ENCODE measurements at regions not wholly inside any gene's neighbourhood (a gene's known extent, or its start where the extent isn't known, plus 50 kb on each side); places are given as distances from the start of the nearest gene placed in this dataset.

DNA sequence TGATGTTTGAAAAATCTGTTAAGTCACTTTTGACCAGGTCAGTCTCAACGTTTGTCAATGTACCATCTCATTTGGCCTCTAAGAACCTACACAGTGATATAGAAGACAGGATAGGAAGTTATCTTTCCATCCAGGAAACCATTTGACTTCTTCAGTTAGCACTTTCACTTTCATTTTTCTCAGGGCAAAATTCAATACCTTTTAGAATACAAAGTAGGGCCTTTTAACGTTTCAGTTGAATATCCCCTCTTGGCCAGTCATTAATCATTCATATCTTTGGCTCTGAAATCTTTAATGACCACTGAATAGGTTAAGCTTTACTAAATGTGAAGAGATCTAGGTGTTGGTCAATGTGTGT is 101.1 kb upstream of the GNAQ start:
- in situ Hi-C loops (cut with MboI; ENCODE audit: low sequenced_read_pairs), result no loop called here
- Histone ChIP-seq H3K9ac (ENCODE audit: low read depth, low read length) (no peak overlapping the region), H3K4me1 (ENCODE audit: control insufficient read depth, insufficient read depth, low read length) (no peaks in the 10 kb centered on the region), H2AK9ac (replicated peaks; ENCODE audit: low read depth, low read length, poor library complexity) (no peak overlapping the region), H3K9me1 (ENCODE audit: insufficient read depth, low read length) (no peaks in the 10 kb centered on the region), H2BK20ac (ENCODE audit: low read depth, low read length) (no peak overlapping the region), H3K4me2 (ENCODE audit: low read depth, low read length) (peak overlapping the region; percentile 85), H4K5ac (ENCODE audit: low read depth, low read length) (no peak overlapping the region), H2BK5ac (ENCODE audit: low read depth, low read length, poor library complexity, severe bottlenecking) (no peak overlapping the region), H3K14ac (replicated peaks; ENCODE audit: low read depth, low read length) (no peak overlapping the region), H3K27ac (ENCODE audit: insufficient read depth, low read length) (no peak overlapping the region), H4K91ac (ENCODE audit: insufficient read depth, low read depth, low read length) (no peak overlapping the region), H3K4ac (ENCODE audit: low read depth, low read length) (no peak overlapping the region), H3K18ac (ENCODE audit: low read depth, low read length) (no peak overlapping the region), H3K56ac (ENCODE audit: extremely low read depth, insufficient read depth, low read length) (no peak overlapping the region), H2BK120ac (ENCODE audit: low read depth, low read length) (no peak overlapping the region), H3K9me3 (ENCODE audit: control insufficient read depth, insufficient read depth, low read length) (no peaks in the 10 kb centered on the region), H3K36me3 (ENCODE audit: control insufficient read depth, insufficient read depth, low read length) (no peaks in the 10 kb centered on the region), H4K20me1 (ENCODE audit: insufficient read depth, low read length) (no peaks in the 10 kb centered on the region), H2AK5ac (ENCODE audit: low read depth, low read length) (no peak overlapping the region), H3K27me3 (ENCODE audit: control insufficient read depth, insufficient read depth, low read length) (no peaks in the 10 kb centered on the region; the same call in 1 of the 2 replicates), H4K8ac (ENCODE audit: low read depth in 2 of 2, low read length in 2 of 2) (peak overlapping the region in 1 of 2 experiments; percentile 45; a peak in 1 of 4 replicates), H3K4me3 (ENCODE audit: insufficient read depth, low read depth, low read length) (peak overlapping the region; percentile 24; the same call in 1 of the 2 replicates), H3K79me1 (ENCODE audit: low read depth in 1 of 2, low read length in 2 of 2) (no peaks in the 10 kb centered on the region), H3K23ac (ENCODE audit: low read depth, low read length) (no peak overlapping the region), H2BK15ac (ENCODE audit: low read depth, low read length) (no peak overlapping the region), H2AFZ (replicated peaks; ENCODE audit: low read length, poor library complexity) (no peak overlapping the region)
- dilution Hi-C loops (cut with HindIII; ENCODE audit: low sequenced_read_pairs, unreplicated experiment), result no loop called here
- ATAC-seq (ENCODE audit: low read depth), result peak; percentile 37; the same call in 1 of the 2 replicates
- DNase-seq, result no peak
- TF ChIP-seq RCOR1 (IDR thresholded peaks at IDR 0.05; ENCODE audit: insufficient replicate concordance, low read length) (no peak), NFE2L2 (IDR thresholded peaks at IDR 0.05; ENCODE audit: low read depth, low read length) (no peak), SMC3 (IDR thresholded peaks at IDR 0.05; ENCODE audit: low read depth, low read length) (no peak)
- WGBS, 2 experiments (ENCODE audit: extremely low coverage in 2 of 2, insufficient read length in 1 of 2), result no CpG with 5 or more reads among the region's 2 CpGs
- CTCF ChIA-PET, result no interaction called here
- BruUV-seq (replicated peaks), result no TSS peak
- intact Hi-C loops (cut with micrococcal nuclease), result no loop called here
- POLR2A ChIA-PET (ENCODE audit: unreplicated experiment), result interaction anchor here (0.6 kb wide), 1 partner anchor 13 kb away, joined by 4 read pairs; no protein-coding TSS in a partner anchor

Data from IMR-90 (cell line).